LNCaP clone FGC (cell line): ENCODE measurements at regions not wholly inside any gene's neighbourhood (a gene's known extent, or its start where the extent isn't known, plus 50 kb on each side); places are given as distances from the start of the nearest gene placed in this dataset.

ENCODE experiments used
- DNase-seq: peaks from one replicate; pipeline ENCODE4 v3.0.0-alpha.2; 2011; ENCODE audit warnings: low read depth
- H3K4me3 ChIP-seq: 2 replicates; pipeline ENCODE4 v1.5.1; 2011; ENCODE audit warnings: mild to moderate bottlenecking, low read depth, low read length, control low read depth
- TF ChIP-seq, protein P1 (sequence below): IDR thresholded peaks from 2 replicates; pipeline ENCODE4 v1.5.1; 2012; ENCODE audit warnings: mild to moderate bottlenecking; ENCODE audit not compliant: control insufficient read depth, insufficient read depth; ENCODE audit errors: extremely low read depth

DNA sequence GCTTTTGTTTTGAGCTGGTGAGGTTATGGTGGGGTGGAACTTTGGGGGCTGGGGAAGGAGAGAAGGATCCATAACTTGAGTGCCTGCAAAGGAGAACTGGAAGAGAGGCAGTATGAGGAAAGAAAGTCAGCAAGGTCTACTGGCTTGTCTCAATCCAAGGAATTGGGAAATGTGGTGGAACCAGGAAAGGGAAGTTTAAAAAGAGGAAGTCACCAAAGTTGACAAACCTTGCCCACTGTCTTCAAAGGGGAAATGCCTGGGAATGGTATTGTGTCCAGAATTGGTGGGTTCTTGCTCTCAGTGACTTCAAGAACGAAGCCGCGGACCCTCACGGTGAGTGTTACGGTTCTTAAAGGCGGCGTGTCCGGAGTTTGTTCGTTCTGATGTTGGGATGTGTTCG, 304.1 kb upstream of the FAM98A start:
- DNase-seq, result no peak
- TF ChIP-seq, protein P1, sequence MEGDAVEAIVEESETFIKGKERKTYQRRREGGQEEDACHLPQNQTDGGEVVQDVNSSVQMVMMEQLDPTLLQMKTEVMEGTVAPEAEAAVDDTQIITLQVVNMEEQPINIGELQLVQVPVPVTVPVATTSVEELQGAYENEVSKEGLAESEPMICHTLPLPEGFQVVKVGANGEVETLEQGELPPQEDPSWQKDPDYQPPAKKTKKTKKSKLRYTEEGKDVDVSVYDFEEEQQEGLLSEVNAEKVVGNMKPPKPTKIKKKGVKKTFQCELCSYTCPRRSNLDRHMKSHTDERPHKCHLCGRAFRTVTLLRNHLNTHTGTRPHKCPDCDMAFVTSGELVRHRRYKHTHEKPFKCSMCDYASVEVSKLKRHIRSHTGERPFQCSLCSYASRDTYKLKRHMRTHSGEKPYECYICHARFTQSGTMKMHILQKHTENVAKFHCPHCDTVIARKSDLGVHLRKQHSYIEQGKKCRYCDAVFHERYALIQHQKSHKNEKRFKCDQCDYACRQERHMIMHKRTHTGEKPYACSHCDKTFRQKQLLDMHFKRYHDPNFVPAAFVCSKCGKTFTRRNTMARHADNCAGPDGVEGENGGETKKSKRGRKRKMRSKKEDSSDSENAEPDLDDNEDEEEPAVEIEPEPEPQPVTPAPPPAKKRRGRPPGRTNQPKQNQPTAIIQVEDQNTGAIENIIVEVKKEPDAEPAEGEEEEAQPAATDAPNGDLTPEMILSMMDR, result no peak
- H3K4me3 ChIP-seq, result no peak overlapping the region

- no peak overlapping the region for H3K4me3 ChIP-seq
- TF ChIP-seq, protein P1, result no peak
- no peak for DNase-seq
Observed at GRCh38 chr2:33900610-33901009, 301.5 kb upstream of the FAM98A start.

- no peak overlapping the region for H3K4me3 ChIP-seq
- TF ChIP-seq, protein P1, result no peak
- no peak for DNase-seq
Observed at GRCh38 chr2:33897741-33898140, 298.6 kb upstream of the FAM98A start.

- no peak overlapping the region for H3K4me3 ChIP-seq
- TF ChIP-seq, protein P1, result no peak
- DNase-seq, result no peak
Observed at GRCh38 chr2:33893824-33894223, 294.7 kb upstream of the FAM98A start.

DNA sequence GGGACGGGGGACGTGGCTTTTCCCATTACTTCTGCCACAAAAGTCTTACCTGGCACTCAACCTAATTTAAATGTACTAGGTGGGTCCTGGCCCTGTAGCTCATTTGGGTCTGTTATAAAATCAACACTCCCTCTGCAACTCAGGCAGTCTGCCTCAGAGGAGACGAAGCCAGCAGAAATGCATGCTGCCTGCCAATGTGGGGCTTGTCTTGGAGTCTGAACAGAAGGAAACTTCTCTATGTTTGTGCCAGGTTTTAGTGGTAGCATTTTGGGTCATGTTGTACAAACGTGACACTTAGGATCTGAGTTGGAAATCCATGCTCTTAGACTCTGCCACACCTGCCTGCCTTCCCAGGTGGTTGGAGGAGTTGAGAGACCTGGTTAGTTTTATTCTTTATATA, 292.5 kb upstream of the FAM98A start:
- H3K4me3 ChIP-seq, result no peak overlapping the region
- DNase-seq, result no peak
- TF ChIP-seq, protein P1, result no peak

DNA sequence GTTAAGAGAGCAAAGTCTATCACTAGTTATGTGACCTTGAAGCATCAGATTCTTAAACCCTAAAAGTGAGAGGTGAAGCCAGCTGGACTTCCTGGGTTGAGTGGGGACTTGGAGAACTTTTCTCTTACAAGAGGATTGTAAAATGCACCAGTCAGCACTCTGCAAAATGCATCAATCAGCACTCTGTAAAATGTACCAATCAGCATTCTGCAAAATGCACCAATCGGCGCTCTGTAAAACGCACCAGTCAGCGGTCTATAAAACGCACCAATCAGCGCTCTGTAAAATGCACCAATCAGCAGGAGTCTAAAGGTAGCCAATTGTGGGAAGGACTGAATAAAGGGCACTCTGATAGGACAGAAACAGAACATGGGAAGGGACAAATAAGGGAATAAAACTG, 291.6 kb upstream of the FAM98A start:
- TF ChIP-seq, protein P1, result no peak
- DNase-seq, result no peak
- H3K4me3 ChIP-seq, result no peak overlapping the region

- TF ChIP-seq, protein P1, result no peak
- no peak for DNase-seq
- no peak overlapping the region for H3K4me3 ChIP-seq
Observed at GRCh38 chr2:33877348-33878016, 278.4 kb upstream of the FAM98A start.
